HG03097 (cell line): ENCODE measurements at regions not wholly inside any gene's neighbourhood (a gene's known extent, or its start where the extent isn't known, plus 50 kb on each side); places are given as distances from the start of the nearest gene placed in this dataset.
"Not testable (repeated sequence)": the region's sequence is repeated elsewhere in the genome, so short reads cannot be mapped to it uniquely, and the experiment has no call there.

Experiments
- ATAC-seq: cut with Tn5 transposase; IDR thresholded peaks from one replicate; pipeline ENCODE4 v1.9.1; 2021; ENCODE audit not compliant: unreplicated experiment, low FRiP score

DNA sequence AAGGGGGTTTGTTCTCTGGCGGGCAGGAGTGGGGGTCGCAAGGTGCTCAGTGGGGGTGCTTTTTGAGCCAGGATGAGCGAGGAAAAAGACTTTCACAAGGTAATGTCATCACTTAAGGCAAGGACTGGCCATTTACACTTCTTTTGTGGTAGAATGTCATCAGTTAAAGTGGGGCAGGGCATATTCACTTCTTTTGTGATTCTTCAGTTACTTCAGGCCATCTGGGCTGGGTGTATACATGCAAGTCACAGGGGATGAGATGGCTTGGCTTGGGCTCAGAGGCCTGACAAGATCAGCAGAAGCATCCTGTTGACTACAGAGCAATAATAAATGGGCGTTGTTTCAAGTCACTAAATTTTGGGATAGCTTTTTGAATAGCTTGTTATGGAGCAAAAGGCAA is 586.4 kb upstream of the MBL2 start:
- not testable (repeated sequence) for ATAC-seq

DNA sequence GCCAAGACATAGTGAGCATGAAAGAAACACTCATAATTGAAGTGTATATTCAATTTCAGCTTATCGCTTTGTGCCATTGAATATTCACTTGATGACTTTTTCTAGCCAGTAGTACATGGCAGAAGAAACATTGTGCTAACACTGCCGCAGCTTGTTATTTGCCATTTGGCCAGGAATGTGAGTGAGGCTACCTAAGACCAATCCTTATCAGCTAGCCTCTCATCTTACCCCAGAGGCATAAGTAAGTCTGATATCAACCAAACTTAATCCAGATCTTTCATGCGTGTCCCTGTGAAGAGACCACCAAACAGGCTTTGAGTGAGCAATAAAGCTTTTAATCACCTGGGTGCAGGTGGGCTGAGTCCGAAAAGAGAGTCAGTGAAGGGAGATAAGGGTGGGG is 586.0 kb upstream of the MBL2 start:
- ATAC-seq, result no peak

DNA sequence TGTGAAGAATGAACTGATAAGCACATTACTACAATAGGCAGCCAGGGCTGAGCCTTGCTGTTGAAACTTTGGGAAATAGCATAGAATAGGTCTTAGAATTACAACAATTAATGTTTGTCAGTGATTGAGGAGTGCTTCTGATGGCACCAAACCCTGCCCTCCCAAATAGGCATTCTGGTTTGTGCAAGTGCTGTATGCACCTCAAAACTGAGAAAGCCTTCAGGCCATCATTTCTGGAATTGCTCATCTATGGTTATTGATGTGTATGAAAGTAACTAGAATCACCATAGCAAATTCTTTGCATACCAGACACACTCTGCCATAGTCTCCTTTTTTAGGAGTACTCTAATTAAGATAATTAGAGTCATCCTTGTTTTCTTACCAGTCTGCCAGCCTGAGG is 585.0 kb upstream of the MBL2 start:
- ATAC-seq, result no peak

DNA sequence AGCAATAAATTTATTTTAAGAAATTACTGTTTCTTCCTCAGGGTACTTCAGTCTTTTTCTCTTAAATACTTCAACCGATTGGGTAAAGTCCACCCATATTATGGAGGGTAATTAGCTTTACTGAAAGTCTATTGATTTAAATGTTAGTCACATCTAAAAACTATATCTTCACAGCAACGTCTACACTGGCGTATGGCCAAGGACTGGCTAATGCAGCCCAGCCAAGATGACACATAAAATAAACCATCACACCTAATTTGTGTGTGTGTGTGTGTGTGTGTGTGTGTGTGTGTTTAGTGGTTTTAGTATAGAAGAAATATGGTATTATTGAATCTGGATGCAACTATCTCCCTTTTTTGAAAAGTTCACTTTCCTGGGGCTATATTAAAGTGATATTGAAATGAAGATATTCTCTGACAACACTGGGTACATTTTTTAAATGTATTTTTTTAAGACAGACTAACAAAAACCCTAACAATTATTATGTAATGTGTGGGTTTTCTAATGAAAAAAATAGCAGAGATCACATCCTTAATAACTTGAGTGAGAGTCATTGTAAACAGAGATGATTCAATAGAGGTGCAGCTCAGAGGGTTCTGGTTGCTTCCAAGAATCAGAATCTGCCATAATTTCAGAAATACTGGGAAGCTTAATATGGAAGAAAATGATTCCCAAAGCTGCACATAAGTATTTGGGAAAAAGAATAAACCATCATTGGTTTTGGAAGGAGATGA is 584.2 kb upstream of the MBL2 start:
- ATAC-seq, result no peak

DNA sequence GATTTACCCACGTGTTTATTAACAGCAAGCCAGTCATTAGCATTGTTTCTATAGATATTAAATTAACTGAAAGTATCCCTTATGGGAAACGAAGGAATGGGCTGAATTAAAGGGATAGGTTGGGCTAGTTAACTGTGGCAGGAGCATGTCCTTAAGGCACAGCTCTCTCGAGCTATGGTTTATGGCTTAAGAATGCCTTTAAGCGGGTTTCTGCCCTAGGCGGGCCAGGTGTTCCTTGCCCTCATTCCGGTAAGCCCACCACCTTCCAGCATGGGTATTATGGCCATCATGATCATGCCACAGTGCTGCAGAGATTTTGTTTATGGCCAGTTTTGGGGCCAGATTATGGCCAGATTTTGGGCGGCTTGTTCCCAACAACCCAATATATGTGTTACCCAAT is 569.9 kb upstream of the MBL2 start:
- ATAC-seq, result not testable (repeated sequence)

DNA sequence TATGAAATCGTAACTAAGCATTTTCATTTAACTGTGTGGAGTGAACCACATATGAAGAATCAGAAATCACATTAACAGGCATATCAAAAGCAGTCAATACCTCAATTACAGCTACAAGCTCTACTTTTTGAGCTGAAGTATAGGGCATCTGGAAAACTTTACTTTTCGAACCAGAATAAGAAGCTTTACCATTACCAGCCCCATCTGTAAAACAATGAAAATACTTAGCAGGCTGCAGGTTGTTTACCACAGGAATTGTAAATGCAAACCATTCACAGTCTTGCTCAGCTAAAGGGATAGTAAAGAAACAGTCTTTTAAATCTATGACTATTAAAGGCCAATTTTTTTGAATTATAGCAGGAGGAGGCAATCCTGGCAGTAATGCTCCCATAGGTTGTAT is 565.6 kb upstream of the MBL2 start:
- ATAC-seq, result not testable (repeated sequence)

DNA sequence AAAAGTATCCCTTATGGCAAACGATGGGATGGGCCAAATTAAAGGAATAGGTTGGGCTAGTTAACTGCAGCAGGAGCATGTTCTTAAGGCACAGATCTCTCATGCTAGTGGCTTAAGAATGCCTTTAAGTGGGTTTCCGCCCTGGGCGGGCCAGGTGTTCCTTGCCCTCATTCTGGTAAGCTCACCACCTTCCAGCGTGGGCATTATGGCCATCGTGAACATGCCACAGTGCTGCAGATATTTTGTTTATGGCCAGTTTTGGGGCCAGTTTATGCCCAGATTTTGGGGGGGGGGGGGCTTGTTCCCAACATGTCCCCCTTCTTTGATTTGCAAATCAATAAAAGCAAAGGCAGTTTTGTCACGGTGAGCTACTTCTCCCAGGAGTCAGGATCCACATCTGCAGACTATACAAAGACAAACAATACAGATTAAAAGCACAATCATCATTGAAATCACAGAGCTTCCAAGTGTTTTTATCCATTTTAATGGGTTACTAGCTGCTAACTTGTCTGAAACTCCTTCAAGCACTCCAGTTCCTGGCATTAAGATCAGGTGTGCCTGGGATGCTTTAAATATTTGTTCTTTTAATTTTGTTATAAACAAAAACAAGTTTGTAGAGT is 563.3 kb upstream of the MBL2 start:
- not testable (repeated sequence) for ATAC-seq

DNA sequence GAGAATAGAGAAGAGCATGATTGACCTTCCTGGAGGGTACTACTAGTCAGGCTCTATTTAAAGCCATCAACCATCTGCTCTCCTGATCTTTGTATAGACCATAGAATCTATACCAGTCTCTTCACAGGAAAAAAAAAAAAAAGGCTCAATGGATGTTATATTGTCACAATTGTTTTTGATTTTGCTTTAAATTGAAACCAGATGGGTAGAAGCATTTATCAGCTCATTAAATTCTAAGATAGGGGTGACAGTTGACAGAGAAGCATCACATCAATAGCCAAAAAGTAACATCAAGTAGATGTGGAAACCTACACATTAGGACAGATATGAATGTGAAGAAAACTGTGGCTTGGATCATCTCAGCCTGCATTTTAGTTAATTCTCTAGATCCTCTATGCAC is 558.9 kb upstream of the MBL2 start:
- ATAC-seq, result no peak

DNA sequence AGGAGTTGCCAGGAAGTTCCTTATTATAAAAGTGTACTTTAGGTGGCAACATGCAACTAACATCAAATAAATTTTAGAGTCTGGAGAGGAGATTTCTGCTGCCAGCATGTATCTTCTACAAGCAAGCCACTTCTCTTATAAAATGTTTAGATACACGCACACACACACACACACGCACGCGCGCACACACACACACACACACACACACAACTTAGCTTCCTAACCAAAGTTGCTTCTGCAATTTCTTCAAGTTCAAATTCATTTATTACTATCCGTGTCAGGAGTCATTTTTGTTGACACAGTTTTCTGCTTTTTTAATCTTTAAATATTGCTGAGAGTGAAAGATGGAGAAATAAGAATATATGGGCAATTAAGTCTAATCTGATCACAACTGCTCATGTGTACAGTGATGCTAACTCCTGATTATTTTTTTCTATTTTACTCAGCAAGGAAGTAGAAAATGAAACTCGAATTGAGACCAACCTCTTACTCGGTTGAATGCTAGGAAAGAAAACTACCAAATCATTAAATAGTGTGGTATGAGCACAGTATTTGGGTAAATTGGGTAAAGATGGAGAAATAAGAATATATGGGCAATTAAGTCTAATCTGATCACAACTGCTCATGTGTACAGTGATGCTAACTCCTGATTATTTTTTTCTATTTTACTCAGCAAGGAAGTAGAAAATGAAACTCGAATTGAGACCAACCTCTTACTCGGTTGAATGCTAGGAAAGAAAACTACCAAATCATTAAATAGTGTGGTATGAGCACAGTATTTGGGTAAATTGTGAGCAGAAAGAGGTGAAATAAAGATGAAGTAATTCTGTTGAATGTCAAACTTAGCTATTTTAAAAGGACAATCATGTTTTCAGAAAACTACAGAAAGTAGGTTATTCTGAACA is 554.1 kb upstream of the MBL2 start:
- ATAC-seq, result not testable (repeated sequence)

DNA sequence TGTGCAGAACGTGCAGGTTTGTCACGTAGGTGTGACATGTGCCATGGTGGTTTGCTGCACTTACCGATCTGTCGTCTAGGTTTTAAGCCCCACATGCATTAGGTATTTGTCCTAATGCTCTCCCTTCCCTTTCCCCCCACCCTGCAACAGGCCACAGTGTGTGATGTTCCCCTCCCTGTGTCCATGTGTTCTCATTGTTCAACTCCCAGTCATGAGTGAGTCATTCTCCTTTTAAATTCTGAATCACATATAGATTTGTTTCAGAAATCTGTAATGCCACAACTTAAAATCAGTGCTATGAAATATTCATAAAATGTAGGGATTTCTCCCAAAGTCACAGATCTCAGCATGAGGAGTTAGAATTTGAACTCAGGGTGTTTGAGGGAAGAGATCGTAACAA is 552.5 kb upstream of the MBL2 start:
- ATAC-seq, result no peak

DNA sequence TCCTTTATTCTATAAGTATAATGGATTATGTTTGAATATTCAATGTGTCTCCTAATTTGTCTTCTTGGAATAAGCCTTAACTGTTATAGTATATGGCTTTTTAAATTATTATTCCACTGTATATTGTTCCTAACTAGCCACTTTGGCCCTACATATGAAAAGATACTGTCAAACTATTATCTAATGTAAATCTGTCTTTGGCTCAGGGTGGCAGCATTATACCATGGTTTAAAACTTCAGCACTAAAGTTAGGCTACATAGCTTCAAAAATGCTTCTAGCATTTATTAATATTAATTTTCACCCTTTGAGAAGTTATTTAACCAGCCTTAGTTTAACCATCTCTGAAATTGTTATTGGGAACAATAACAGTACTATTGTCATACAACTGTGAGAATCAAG is 543.1 kb upstream of the MBL2 start:
- no peak for ATAC-seq

DNA sequence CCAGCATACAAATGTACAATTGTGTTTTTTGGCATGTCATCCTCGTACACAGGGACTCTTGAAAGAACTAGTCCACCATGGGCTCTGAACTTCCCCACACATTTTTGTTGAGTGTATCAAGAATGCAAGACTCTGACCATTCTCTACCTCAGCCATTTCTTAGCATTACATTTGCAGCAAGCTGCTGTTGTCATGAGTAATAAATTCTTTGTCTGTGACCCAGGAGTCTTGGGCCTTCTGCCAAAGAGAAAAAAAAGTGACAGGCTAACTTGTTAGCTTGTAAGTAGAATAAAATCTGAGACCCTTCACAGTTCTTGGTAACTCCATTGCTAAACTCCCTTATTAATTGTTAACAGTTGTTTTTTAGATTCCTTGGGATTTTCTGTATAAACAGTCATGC is 542.3 kb upstream of the MBL2 start:
- ATAC-seq, result no peak

DNA sequence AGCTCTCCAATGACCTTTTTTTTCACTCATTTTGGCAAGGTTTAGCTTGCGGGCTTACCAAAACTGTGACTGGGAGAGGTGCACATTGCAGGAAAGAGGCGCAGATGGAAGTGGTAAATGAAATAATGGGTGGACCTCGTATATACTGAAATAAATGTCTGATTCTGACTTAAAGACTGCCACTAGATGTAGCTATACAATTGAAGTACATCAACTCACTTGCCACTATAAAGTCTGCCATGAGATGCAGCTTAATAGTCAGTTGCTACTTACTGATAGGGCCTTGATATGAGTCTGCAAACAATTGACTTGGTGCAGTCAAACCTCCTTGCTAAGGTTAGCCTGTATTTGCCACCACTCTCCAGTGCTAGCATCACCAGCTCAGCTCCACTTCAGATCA is 525.9 kb upstream of the MBL2 start:
- ATAC-seq, result no peak

DNA sequence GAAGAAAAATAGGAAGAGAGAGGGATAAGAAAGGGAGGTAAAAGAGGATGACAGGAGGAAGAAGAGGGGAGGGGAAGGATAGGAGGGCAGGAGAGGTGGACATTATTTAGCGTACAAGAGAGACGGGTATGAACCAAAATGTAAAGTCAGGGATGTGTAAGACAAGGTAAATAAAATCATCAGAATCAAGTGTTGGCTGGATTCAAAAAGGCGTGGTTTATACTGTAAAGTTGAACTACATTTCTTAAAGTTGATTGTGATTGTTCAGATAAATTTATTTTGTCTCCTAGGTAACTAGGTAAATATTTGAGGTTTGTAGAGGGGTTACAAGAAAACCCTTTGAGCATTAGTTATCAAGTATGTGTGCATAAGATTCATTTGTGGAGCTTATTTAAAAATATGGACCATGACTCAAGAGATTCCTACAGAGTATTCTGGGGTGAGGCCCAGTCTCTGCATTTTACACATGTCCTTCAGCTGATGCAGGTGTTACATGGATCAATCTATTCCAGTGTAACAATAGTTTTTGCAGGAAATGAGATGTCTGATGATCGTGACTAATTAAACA is 512.1 kb upstream of the MBL2 start:
- ATAC-seq, result no peak

DNA sequence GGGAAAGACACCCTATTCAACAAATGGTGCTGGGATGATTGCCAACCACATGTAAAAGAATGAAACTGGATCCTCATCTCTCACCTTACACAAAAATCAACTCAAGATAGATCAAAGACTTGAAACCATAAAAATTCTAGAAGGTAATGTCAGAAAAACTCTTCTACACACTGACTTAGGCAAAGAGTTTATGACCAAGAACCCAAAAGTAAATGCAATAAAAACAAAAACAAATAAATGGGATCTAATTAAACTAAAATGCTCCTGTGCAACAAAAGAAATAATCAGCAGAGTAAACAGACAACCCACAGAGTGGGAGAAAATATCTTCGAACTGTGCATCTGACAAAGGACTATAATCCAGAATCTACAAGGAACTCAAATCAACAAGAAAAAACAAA is 504.2 kb upstream of the MBL2 start:
- no peak for ATAC-seq

DNA sequence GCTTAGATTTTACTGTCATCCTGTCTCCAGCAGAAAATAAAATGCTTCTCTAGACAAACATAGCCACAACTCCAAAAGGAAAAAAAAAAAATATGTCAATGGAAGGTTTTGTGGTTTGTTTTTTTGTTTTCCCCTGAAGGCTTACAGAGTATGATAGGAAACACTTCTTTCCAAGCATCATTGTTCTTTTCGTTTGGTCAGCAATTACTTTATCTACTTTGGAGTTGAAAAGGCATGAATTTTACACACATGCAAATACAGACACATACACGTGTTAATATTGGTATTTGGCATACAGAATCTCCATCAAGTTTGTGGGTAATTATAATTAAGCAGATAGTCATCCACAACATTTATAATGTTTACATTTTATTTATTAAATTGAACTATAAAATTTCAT is 496.9 kb upstream of the MBL2 start:
- ATAC-seq, result no peak

DNA sequence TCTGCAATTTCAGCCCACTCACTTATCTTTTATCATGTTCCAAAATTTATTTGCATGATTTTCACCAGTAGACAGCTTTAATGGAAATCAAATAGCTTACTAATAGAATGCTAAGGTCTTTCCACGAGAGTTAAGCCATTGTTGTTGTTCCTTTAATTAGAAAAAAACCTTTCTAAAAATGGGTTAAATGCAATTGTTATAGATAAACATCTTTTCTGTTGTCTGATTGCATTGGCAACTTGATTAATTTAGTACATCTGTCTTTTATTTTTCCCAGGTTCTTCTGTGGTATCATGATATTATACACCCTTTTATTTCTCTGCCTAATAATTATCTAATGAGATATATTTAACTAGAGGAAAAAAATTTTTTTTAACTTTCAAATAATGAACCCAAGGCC is 487.6 kb upstream of the MBL2 start:
- no peak for ATAC-seq

DNA sequence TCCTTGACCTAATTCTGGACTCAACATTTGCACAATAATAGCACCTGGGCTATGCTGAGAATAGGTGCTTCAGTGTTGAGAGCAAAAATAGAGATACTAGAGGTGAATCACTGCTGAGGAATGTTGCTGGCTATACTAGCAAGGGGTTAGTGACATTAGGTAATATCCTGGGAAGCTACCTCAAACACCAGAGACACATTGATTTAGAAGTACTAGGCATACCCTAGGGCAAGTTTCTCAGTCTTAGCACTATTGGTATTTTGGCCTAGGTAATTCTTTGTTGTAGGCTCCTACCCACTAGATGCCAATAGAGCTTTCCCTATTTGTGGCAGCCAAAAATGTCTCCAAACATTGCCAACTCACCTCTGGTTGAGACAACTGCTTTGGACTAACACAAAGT is 484.0 kb upstream of the MBL2 start:
- no peak for ATAC-seq

DNA sequence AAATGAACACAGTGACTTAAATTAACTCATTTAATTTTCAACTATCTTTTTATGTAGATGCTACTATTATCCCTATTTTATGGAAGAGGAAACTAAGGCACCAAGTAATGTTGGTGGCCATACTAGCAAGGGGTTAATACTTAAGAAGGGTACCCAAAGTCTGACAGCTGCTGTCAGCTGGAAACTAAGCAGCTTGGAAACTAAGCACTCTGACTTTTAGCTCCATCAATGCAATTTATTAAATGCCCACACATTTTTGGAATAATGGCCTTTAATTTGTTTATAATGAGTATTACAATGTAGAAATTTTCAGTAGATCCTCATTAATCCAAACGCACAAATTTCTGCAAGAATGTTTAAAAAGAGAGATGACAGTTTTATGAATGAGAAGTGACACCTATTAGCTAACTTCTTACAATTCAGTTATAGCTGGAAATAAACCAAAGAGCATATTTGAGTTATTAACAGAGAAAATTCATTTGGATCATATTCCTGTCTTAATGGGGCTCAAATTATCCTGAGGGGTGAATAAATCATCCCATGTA is 483.1 kb upstream of the MBL2 start:
- no peak for ATAC-seq

DNA sequence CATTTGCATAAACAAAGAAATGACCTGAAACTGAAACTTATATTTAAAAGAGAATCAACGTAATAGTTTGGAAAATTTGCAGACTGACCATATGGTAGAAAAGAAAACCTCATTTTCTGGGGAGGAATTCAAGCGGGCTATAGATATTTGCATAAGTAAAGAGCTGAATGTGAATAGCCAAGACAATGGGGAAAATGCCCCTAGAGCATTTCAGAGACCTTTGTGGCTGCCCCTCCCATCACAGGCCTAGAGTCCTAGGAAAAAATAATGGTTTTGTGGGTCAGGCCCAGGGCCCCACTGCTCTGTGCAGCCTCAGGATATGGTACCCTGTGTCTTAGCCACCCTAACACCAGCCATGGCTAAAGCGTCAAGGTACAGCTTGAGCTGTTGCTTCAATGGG is 480.6 kb upstream of the MBL2 start:
- no peak for ATAC-seq

DNA sequence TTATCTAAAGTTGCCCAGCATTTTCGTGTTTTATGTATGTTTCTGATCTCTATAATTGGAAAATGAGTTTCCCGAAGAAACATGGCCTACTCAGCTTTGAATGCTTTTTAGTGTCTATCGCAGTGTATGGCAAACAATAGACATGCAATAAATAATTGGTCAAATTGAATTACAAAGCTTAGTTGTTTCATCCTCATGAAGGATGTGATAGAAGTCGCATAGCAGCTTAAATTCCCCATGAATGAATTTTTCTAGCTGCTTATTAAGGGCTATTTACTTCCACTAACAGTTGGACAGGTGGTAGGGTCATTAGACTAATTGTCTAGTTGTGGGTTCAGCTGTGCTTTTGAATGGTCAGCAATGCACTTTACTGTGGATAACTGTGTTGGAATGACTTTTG is 467.3 kb upstream of the MBL2 start:
- ATAC-seq, result no peak
